ENCODE measurements at regions not wholly inside any gene's neighbourhood (a gene's known extent, or its start where the extent isn't known, plus 50 kb on each side); places are given as distances from the start of the nearest gene placed in this dataset.

- H3K4me1 ChIP-seq (ENCODE audit: control insufficient read depth, insufficient read depth, low read length), result peaks cover 41% of the 10 kb centered on the region
- H3K9ac ChIP-seq (ENCODE audit: low read length), result peak overlapping the region; percentile 77
- H3K4me3 ChIP-seq (ENCODE audit: low read length), result peak overlapping the region; percentile 66
- no peaks in the 10 kb centered on the region for H3K36me3 ChIP-seq (ENCODE audit: control insufficient read depth, insufficient read depth, low read length, severe bottlenecking)
- H3K9me3 ChIP-seq (ENCODE audit: control insufficient read depth, low read length), result no peaks in the 10 kb centered on the region
- no peaks in the 10 kb centered on the region for H3K27me3 ChIP-seq (replicated peaks; ENCODE audit: control insufficient read depth, insufficient read depth, low read length)
- DNase-seq (ENCODE audit: low read depth), result peak; percentile 77
These were observed 87.5 kb upstream of the RIOK3 start for GRCh38 chr18:23365602-23366001.

- Histone ChIP-seq H3K9ac (ENCODE audit: low read length) (peak overlapping the region; percentile 7), H3K36me3 (ENCODE audit: control insufficient read depth, insufficient read depth, low read length, severe bottlenecking) (no peaks in the 10 kb centered on the region), H3K4me3 (ENCODE audit: low read length) (no peak overlapping the region), H3K27me3 (replicated peaks; ENCODE audit: control insufficient read depth, insufficient read depth, low read length) (no peaks in the 10 kb centered on the region), H3K4me1 (ENCODE audit: control insufficient read depth, insufficient read depth, low read length) (peaks cover 32% of the 10 kb centered on the region), H3K9me3 (ENCODE audit: control insufficient read depth, low read length) (no peaks in the 10 kb centered on the region)
- DNase-seq (ENCODE audit: low read depth), result no peak
These were observed 83.8 kb upstream of the RIOK3 start for GRCh38 chr18:23369266-23369665.

- Histone ChIP-seq H3K9me3 (ENCODE audit: control insufficient read depth, low read length) (no peaks in the 10 kb centered on the region), H3K4me3 (ENCODE audit: low read length) (no peak overlapping the region), H3K9ac (ENCODE audit: low read length) (no peak overlapping the region), H3K4me1 (ENCODE audit: control insufficient read depth, insufficient read depth, low read length) (peaks cover 36% of the 10 kb centered on the region), H3K36me3 (ENCODE audit: control insufficient read depth, insufficient read depth, low read length, severe bottlenecking) (no peaks in the 10 kb centered on the region), H3K27me3 (replicated peaks; ENCODE audit: control insufficient read depth, insufficient read depth, low read length) (no peaks in the 10 kb centered on the region)
- no peak for DNase-seq (ENCODE audit: low read depth)
These were observed 79.5 kb upstream of the RIOK3 start for GRCh38 chr18:23373570-23373969.

DNA sequence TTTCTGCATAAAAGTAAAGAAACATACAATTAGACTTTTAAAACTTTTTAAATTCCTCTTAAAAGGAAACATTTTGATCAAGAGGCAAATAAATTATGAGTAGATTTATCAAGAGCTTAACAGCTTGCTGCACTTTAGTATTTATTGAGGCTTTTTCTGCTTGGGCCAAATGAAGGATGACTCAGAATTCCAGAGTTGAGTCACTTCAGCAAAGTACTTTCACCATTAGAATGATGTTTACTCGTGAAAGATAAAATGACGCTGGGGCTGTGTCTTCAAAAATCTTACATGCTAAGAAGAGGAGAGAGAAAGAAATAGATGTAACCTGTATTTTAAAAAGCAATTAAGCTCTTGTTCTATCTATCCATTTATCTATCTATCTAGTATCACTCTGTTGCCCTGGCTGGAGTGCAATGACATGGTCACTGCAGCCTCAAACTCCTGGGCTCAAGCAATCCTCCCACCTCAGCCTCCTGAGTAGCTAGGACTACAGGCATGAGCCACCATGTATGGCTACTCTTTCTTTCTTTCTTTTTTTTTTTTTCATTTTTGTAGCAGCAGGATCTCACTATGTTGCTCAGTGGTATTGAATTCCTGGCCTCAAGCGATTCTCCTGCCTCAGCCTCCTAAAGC is 75.3 kb upstream of the RIOK3 start:
- peaks cover 51% of the 10 kb centered on the region for H3K4me1 ChIP-seq (ENCODE audit: control insufficient read depth, insufficient read depth, low read length)
- peaks cover 4% of the 10 kb centered on the region for H3K36me3 ChIP-seq (ENCODE audit: control insufficient read depth, insufficient read depth, low read length, severe bottlenecking)
- H3K9ac ChIP-seq (ENCODE audit: low read length), result peak overlapping the region; percentile 86
- no peaks in the 10 kb centered on the region for H3K27me3 ChIP-seq (replicated peaks; ENCODE audit: control insufficient read depth, insufficient read depth, low read length)
- peak; percentile 86 for DNase-seq (ENCODE audit: low read depth)
- no peaks in the 10 kb centered on the region for H3K9me3 ChIP-seq (ENCODE audit: control insufficient read depth, low read length)
- peak overlapping the region; percentile 62 for H3K4me3 ChIP-seq (ENCODE audit: low read length)

DNA sequence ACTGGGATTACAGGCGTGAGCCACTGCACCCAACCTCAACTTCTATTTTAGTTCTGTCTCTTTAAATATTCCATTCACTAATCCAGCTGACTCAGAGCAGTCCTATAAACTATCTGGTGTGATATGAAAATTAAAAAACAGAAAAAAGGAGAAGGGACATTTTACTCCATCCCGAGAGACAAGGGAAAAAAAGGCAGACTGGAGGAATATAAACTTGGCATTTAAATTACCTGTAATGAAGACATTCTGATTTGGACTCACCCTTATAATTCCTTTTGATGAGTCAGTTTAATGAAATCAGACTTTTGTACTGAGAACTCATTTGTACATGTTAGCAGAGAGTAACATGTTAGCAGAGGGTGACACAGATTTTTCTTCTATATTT is 74.8 kb upstream of the RIOK3 start:
- H3K9ac ChIP-seq (ENCODE audit: low read length), result peak overlapping the region; percentile 86
- H3K4me3 ChIP-seq (ENCODE audit: low read length), result peak overlapping the region; percentile 62
- peaks cover 4% of the 10 kb centered on the region for H3K36me3 ChIP-seq (ENCODE audit: control insufficient read depth, insufficient read depth, low read length, severe bottlenecking)
- H3K4me1 ChIP-seq (ENCODE audit: control insufficient read depth, insufficient read depth, low read length), result peaks cover 50% of the 10 kb centered on the region
- no peaks in the 10 kb centered on the region for H3K9me3 ChIP-seq (ENCODE audit: control insufficient read depth, low read length)
- no peak for DNase-seq (ENCODE audit: low read depth)
- H3K27me3 ChIP-seq (replicated peaks; ENCODE audit: control insufficient read depth, insufficient read depth, low read length), result no peaks in the 10 kb centered on the region

DNA sequence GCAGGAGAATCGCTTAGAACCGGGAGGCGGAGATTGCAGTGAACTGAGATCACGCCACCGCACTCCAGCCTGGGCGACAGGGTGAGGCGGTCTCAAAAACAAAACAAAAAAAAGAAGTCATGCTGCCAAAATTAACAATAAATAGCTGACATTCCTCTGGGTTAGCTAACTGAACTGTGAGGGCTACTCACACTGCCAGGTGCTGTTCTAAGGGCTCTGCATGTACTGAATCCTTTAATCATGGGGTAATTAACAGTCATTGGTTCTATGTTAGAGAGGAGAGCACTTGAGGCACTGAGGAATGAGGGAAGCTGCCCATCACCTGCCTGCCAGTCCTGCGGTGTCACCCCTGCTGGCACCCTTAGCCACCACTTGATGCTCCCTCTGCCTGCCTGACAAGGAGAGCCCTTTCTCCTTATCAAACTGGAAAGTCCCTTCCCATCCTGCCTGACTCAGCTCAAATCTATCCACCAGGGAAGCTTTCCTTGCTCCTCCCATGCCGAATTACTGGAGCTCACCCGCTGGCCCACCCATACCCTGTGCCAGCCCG is 73.0 kb upstream of the RIOK3 start:
- H3K27me3 ChIP-seq (replicated peaks; ENCODE audit: control insufficient read depth, insufficient read depth, low read length), result no peaks in the 10 kb centered on the region
- peak overlapping the region; percentile 15 for H3K9ac ChIP-seq (ENCODE audit: low read length)
- H3K4me1 ChIP-seq (ENCODE audit: control insufficient read depth, insufficient read depth, low read length), result peaks cover 47% of the 10 kb centered on the region
- H3K4me3 ChIP-seq (ENCODE audit: low read length), result no peak overlapping the region
- no peak for DNase-seq (ENCODE audit: low read depth)
- H3K9me3 ChIP-seq (ENCODE audit: control insufficient read depth, low read length), result no peaks in the 10 kb centered on the region
- H3K36me3 ChIP-seq (ENCODE audit: control insufficient read depth, insufficient read depth, low read length, severe bottlenecking), result peaks cover 6% of the 10 kb centered on the region

DNA sequence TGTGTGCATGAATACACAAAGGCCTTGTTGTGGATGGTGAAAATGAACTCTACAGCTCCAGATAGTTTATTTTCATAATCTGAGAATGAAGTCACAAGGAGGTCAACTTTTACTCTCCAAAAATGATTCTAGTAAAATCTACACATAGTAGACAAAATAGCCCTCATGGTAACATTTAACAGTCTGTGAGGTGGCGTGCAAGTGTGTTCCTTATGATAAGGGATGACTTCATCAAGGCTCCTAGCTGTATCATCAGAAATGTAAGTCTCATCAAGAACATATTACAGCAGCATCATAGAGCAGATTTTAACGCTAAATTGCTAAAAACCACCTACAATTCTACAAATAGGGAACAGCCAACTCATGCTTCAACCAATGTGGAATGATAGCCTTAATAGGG is 72.3 kb upstream of the RIOK3 start:
- peaks cover 40% of the 10 kb centered on the region for H3K4me1 ChIP-seq (ENCODE audit: control insufficient read depth, insufficient read depth, low read length)
- no peak for DNase-seq (ENCODE audit: low read depth)
- no peaks in the 10 kb centered on the region for H3K27me3 ChIP-seq (replicated peaks; ENCODE audit: control insufficient read depth, insufficient read depth, low read length)
- H3K4me3 ChIP-seq (ENCODE audit: low read length), result no peak overlapping the region
- H3K9ac ChIP-seq (ENCODE audit: low read length), result peak overlapping the region; percentile 15
- peaks cover 6% of the 10 kb centered on the region for H3K36me3 ChIP-seq (ENCODE audit: control insufficient read depth, insufficient read depth, low read length, severe bottlenecking)
- H3K9me3 ChIP-seq (ENCODE audit: control insufficient read depth, low read length), result no peaks in the 10 kb centered on the region

DNA sequence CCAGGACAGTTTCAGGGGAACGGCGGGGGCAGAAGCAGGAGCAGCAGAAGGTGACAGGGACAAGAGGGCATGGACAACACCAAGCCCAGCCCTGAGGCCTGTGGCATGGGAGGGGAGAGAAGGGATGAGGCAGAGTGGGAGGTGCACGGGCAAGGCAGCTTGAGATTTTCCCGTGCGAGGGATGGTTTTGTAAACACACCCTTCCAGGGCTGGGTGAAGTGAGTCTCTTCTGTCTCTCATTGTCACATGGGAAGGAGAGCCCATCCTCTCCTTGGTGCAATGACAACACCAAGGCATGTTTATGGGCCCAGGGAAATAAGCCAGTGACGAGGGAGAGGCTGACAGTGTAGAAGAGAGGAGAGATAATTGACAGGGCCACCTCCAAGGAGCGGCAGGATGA is 69.6 kb upstream of the RIOK3 start:
- H3K4me3 ChIP-seq (ENCODE audit: low read length), result no peak overlapping the region
- H3K36me3 ChIP-seq (ENCODE audit: control insufficient read depth, insufficient read depth, low read length, severe bottlenecking), result peaks cover 6% of the 10 kb centered on the region
- DNase-seq (ENCODE audit: low read depth), result no peak
- peaks cover 21% of the 10 kb centered on the region for H3K4me1 ChIP-seq (ENCODE audit: control insufficient read depth, insufficient read depth, low read length)
- H3K9ac ChIP-seq (ENCODE audit: low read length), result no peak overlapping the region
- H3K27me3 ChIP-seq (replicated peaks; ENCODE audit: control insufficient read depth, insufficient read depth, low read length), result no peaks in the 10 kb centered on the region
- H3K9me3 ChIP-seq (ENCODE audit: control insufficient read depth, low read length), result no peaks in the 10 kb centered on the region

DNA sequence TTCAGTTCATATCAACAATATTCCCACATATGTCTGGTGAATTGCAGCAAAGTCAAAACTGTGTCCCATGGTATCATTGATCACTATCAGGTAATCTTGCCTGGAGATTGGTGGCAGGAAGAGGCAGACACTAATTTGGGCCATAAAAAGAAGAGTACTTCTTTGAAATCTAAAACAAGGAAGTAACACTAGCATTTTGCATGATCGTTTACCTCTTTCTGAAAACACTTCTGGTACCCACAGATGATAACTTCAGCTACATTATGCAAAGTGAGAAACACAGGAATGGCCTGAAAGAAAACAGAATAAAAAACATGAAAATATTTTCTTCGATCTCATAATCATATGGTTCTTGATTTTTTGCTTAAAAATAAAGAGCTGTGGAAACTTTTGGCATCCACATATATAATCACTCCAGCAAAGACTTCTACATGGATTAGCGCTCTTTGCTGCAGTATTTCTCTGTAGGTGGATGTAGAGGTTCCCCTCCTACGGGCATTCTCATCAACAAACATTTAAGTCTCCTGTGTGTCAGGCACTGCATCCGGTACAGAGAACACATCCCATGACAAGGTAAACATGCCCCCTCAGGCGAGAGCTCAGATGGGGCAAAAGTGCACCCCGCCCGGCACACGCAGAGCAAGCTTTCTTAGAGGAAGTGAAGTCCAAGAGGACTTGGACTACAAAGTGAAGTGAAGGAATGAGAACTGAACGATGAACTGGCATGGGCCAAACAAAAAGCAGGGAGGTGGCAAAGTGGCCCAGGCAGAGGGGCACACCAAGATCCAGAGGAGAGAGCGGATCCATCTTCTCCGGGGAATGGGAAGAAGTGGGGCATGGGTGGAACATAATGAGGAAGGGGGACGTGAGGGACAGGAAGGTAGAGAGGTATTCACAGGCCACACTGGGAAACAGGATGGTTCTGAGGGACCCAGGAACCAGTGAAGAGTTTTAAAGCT is 68.0 kb upstream of the RIOK3 start:
- Histone ChIP-seq H3K36me3 (ENCODE audit: control insufficient read depth, insufficient read depth, low read length, severe bottlenecking) (peaks cover 6% of the 10 kb centered on the region), H3K9ac (ENCODE audit: low read length) (no peak overlapping the region), H3K9me3 (ENCODE audit: control insufficient read depth, low read length) (no peaks in the 10 kb centered on the region), H3K4me3 (ENCODE audit: low read length) (no peak overlapping the region), H3K27me3 (replicated peaks; ENCODE audit: control insufficient read depth, insufficient read depth, low read length) (no peaks in the 10 kb centered on the region), H3K4me1 (ENCODE audit: control insufficient read depth, insufficient read depth, low read length) (peaks cover 6% of the 10 kb centered on the region)
- DNase-seq (ENCODE audit: low read depth), result no peak

DNA sequence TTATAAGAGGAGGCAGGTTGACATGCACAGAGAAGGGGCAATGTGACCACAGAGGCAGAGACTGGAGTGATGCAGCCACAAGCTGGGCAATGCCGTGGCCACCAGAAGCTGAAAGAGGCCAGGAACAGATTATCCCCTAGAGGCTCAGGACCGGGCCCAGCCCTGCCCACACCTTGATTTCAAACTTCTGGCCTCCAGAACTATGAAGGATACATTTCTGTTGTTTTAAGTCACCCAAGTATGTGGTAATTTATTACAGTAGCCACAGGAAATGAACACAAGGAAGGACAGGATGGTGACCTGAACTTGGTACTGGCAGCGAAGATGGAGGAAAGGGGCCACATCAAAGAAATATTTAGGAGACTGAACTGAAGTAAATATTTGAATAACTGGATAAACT is 66.8 kb upstream of the RIOK3 start:
- no peaks in the 10 kb centered on the region for H3K9me3 ChIP-seq (ENCODE audit: control insufficient read depth, low read length)
- H3K27me3 ChIP-seq (replicated peaks; ENCODE audit: control insufficient read depth, insufficient read depth, low read length), result no peaks in the 10 kb centered on the region
- no peak overlapping the region for H3K4me3 ChIP-seq (ENCODE audit: low read length)
- no peak for DNase-seq (ENCODE audit: low read depth)
- peaks cover 3% of the 10 kb centered on the region for H3K4me1 ChIP-seq (ENCODE audit: control insufficient read depth, insufficient read depth, low read length)
- H3K36me3 ChIP-seq (ENCODE audit: control insufficient read depth, insufficient read depth, low read length, severe bottlenecking), result peaks cover 6% of the 10 kb centered on the region
- no peak overlapping the region for H3K9ac ChIP-seq (ENCODE audit: low read length)

GRCh38 chr18:23387265-23387664 is 65.8 kb upstream of the RIOK3 start:
- peaks cover 6% of the 10 kb centered on the region for H3K36me3 ChIP-seq (ENCODE audit: control insufficient read depth, insufficient read depth, low read length, severe bottlenecking)
- DNase-seq (ENCODE audit: low read depth), result no peak
- H3K9ac ChIP-seq (ENCODE audit: low read length), result no peak overlapping the region
- no peak overlapping the region for H3K4me3 ChIP-seq (ENCODE audit: low read length)
- H3K9me3 ChIP-seq (ENCODE audit: control insufficient read depth, low read length), result no peaks in the 10 kb centered on the region
- H3K4me1 ChIP-seq (ENCODE audit: control insufficient read depth, insufficient read depth, low read length), result peaks cover 4% of the 10 kb centered on the region
- no peaks in the 10 kb centered on the region for H3K27me3 ChIP-seq (replicated peaks; ENCODE audit: control insufficient read depth, insufficient read depth, low read length)
